GM12878 (cell line): ENCODE measurements at regions not wholly inside any gene's neighbourhood (a gene's known extent, or its start where the extent isn't known, plus 50 kb on each side); places are given as distances from the start of the nearest gene placed in this dataset.
"Not testable (repeated sequence)": the region's sequence is repeated elsewhere in the genome, so short reads cannot be mapped to it uniquely, and the experiment has no call there.

Source experiments
- ATAC-seq: fragments of 200-7000 bp; cut with Tn5 transposase; 3 replicates; pipeline ENCODE4 v1.9.1; 2020; ENCODE audit warnings: mild to moderate bottlenecking, moderate library complexity
- BruUV-seq: library from RNA; stranded (reverse); fragments of 400-500 nt; replicated peaks from 2 replicates; lab custom pipeline; 2021; lab: Mats Ljungman, UMichigan
- CTCF ChIA-PET: fragments of 300-600 bp; sonication (Branson Sonifier 250); formaldehyde crosslinking; extraction: SDS; loops from one replicate; lab custom pipeline; 2021; ENCODE audit warnings: inconsistent platforms; lab: Yijun Ruan, JAX
- POLR2A ChIA-PET: fragments of 350-600 bp; formaldehyde crosslinking; extraction: SDS; loops from one replicate; lab custom pipeline; 2021; ENCODE audit warnings: inconsistent platforms; lab: Charles Lee
- RAD21 ChIA-PET: fragments of 300-600 bp; sonication (Branson Sonifier 250); formaldehyde crosslinking; loops from one replicate; lab custom pipeline; 2023; ENCODE audit warnings: antibody characterized with exemption; ENCODE audit not compliant: unreplicated experiment; lab: Charles Lee
- SMC1A ChIA-PET: fragments of 300-600 bp; sonication (Branson Sonifier 250); formaldehyde crosslinking; loops from one replicate; lab custom pipeline; 2023; ENCODE audit not compliant: unreplicated experiment, uncharacterized antibody; lab: Charles Lee
- DNase-seq: peaks from one replicate; pipeline ENCODE4 v3.0.0-alpha.2; 2011; ENCODE audit warnings: low read depth, low spot score
- FAIRE-seq: peaks from 3 replicates; lab custom pipeline; 2011; peaks lifted over from hg19 to GRCh38; lab: Jason Lieb, UNC
- H2AFZ ChIP-seq: 2 replicates; pipeline ENCODE4 v1.6.0; 2011; ENCODE audit warnings: low read depth, low read length, control low read depth; ENCODE audit not compliant: control insufficient read depth
- H3K27ac ChIP-seq: 2 replicates; pipeline ENCODE4 v1.5.1; 2011; ENCODE audit warnings: control low read depth; ENCODE audit not compliant: control insufficient read depth, insufficient read depth
- H3K27me3 ChIP-seq, 2 experiments: replicated peaks in 1 of 2; 2 replicates each; pipeline versions ENCODE4 v1.6.0 to v1.6.1; 2011; ENCODE audit warnings: low read length in 1 of 2; ENCODE audit not compliant: control insufficient read depth in 2 of 2, insufficient read depth in 2 of 2
- H3K36me3 ChIP-seq, 2 experiments: 2 replicates each; pipeline ENCODE4 v1.5.1; 2011; ENCODE audit warnings: low read length in 1 of 2; ENCODE audit not compliant: control insufficient read depth in 2 of 2, insufficient read depth in 2 of 2
- H3K4me1 ChIP-seq: 2 replicates; pipeline ENCODE4 v1.6.1; 2011; ENCODE audit warnings: mild to moderate bottlenecking, low read length, moderate library complexity, mixed read lengths; ENCODE audit not compliant: control insufficient read depth, insufficient read depth
- H3K4me2 ChIP-seq: 2 replicates; pipeline ENCODE4 v1.6.0; 2011; ENCODE audit warnings: control low read depth; ENCODE audit not compliant: control insufficient read depth, insufficient read depth
- H3K4me3 ChIP-seq: fragments of 200-600 bp; sonication (generic); 2 replicates; pipeline ENCODE4 v1.5.1; 2016
- H3K79me2 ChIP-seq: 2 replicates; pipeline ENCODE4 v1.6.0; 2011; ENCODE audit warnings: low read length; ENCODE audit not compliant: control insufficient read depth, insufficient read depth
- H3K9ac ChIP-seq: 2 replicates; pipeline ENCODE4 v1.8.0; 2011; ENCODE audit warnings: low read length, control low read depth, mixed read lengths; ENCODE audit not compliant: control insufficient read depth, insufficient read depth
- H3K9me3 ChIP-seq: replicated peaks from 3 replicates; pipeline ENCODE4 v1.5.1; 2011; ENCODE audit warnings: mild to moderate bottlenecking, low read length; ENCODE audit not compliant: control insufficient read depth, insufficient read depth
- H4K20me1 ChIP-seq: 2 replicates; pipeline ENCODE4 v1.6.0; 2011; ENCODE audit not compliant: control insufficient read depth, insufficient read depth
- WGBS: methylation state at CpG from one replicate; pipeline ENCODE4 v1.1.6; 2016; ENCODE audit warnings: low lambda C conversion rate; ENCODE audit not compliant: insufficient replicate concordance, insufficient coverage; ENCODE audit errors: missing lambda C conversion rate; 5-methylcytosine and 5-hydroxymethylcytosine counted together
- in situ Hi-C: fragments of 300-500 bp; cut with MboI; formaldehyde crosslinking; loops from 9 replicates; pipeline ENCODE4 v1.14.3; 2018; ENCODE audit warnings: mixed read lengths
- intact Hi-C: fragments of 100-400 bp; cut with micrococcal nuclease; formaldehyde crosslinking; loops from one replicate; pipeline ENCODE4 v1.14.2; 2022; ENCODE audit not compliant: unreplicated experiment

GRCh38 chr19:14294974-14295373 is 86.3 kb upstream of the ADGRE5 start:
- intact Hi-C loops, H4K20me1 ChIP-seq, H3K27me3 ChIP-seq, CTCF ChIA-PET, H3K79me2 ChIP-seq, H3K9me3 ChIP-seq, RAD21 ChIA-PET, H2AFZ ChIP-seq, DNase-seq, in situ Hi-C loops, H3K9ac ChIP-seq, H3K4me3 ChIP-seq, SMC1A ChIA-PET, H3K4me2 ChIP-seq, H3K4me1 ChIP-seq, FAIRE-seq, BruUV-seq, H3K36me3 ChIP-seq, H3K27ac ChIP-seq: not testable (repeated sequence)
- WGBS, result 78% methylated on average over 5 of the region's 5 CpGs
- POLR2A ChIA-PET, result interaction anchor here (0.6 kb wide), 1 partner anchor 1131 kb away, joined by 3 read pairs; no protein-coding TSS in a partner anchor
- ATAC-seq, result peak; percentile 95

- H3K9ac ChIP-seq, CTCF ChIA-PET, H3K36me3 ChIP-seq, H3K4me3 ChIP-seq, RAD21 ChIA-PET, FAIRE-seq, in situ Hi-C loops, H3K27me3 ChIP-seq, H3K79me2 ChIP-seq, H2AFZ ChIP-seq, H3K4me1 ChIP-seq, SMC1A ChIA-PET, DNase-seq, H3K9me3 ChIP-seq, H3K4me2 ChIP-seq, H3K27ac ChIP-seq, intact Hi-C loops, ATAC-seq, H4K20me1 ChIP-seq, BruUV-seq: not testable (repeated sequence)
- POLR2A ChIA-PET, result interaction anchor here (0.6 kb wide), 1 partner anchor 367 kb away, joined by 5 read pairs; no protein-coding TSS in a partner anchor
- WGBS, result 0% methylated on average over 2 of the region's 7 CpGs
Measured at GRCh38 chr19:14293816-14294170, 87.5 kb upstream of the ADGRE5 start.

GRCh38 chr19:14293101-14293815 is 87.3 kb upstream of the ADGRL1 start:
- DNase-seq, CTCF ChIA-PET, H3K9me3 ChIP-seq, H3K4me2 ChIP-seq, intact Hi-C loops, SMC1A ChIA-PET, BruUV-seq, H3K36me3 ChIP-seq, FAIRE-seq, H3K27me3 ChIP-seq, ATAC-seq, H3K9ac ChIP-seq, H3K4me3 ChIP-seq, in situ Hi-C loops, RAD21 ChIA-PET, H4K20me1 ChIP-seq, H3K27ac ChIP-seq, POLR2A ChIA-PET, H3K4me1 ChIP-seq, H3K79me2 ChIP-seq: not testable (repeated sequence)
- 29% methylated on average over 14 of the region's 26 CpGs for WGBS
- H2AFZ ChIP-seq, result peak overlapping the region; percentile 28

- H3K27ac ChIP-seq, H3K79me2 ChIP-seq, BruUV-seq, ATAC-seq, POLR2A ChIA-PET, H3K4me2 ChIP-seq, H3K4me3 ChIP-seq, H3K36me3 ChIP-seq, FAIRE-seq, H3K9me3 ChIP-seq, H3K27me3 ChIP-seq, H4K20me1 ChIP-seq, H3K9ac ChIP-seq, H3K4me1 ChIP-seq, DNase-seq, H2AFZ ChIP-seq, in situ Hi-C loops: not testable (repeated sequence)
- ChIA-PET SMC1A (interaction anchor here (1.4 to 1.5 kb wide), 2 partner anchors 19 to 90 kb away, joined by 3 to 4 read pairs; no protein-coding TSS in a partner anchor), RAD21 (interaction anchor here (0.7 to 1.5 kb wide), 2 partner anchors 45 to 153 kb away, joined by 4 to 6 read pairs; partner anchors contain the start of gene ASF1B), CTCF (interaction anchor here (1.4 to 1.6 kb wide), 3 partner anchors 11 to 73 kb away, joined by 6 to 13 read pairs (median 10); no protein-coding TSS in a partner anchor)
- intact Hi-C loops, result loop anchor here (10.0 kb wide), 1 partner anchor 65 kb away; no protein-coding TSS in a partner anchor
- WGBS, result 85% methylated on average over 12 of the region's 15 CpGs
Measured at GRCh38 chr19:14289810-14290209, 83.8 kb upstream of the ADGRL1 start.
